AG04450 (cell line): ENCODE measurements at regions not wholly inside any gene's neighbourhood (a gene's known extent, or its start where the extent isn't known, plus 50 kb on each side); places are given as distances from the start of the nearest gene placed in this dataset.

Source experiments
- CTCF ChIA-PET: fragments of 300-600, 350-600 bp; formaldehyde crosslinking; extraction: SDS; loops from one replicate; lab custom pipeline; 2022; ENCODE audit warnings: antibody characterized with exemption, inconsistent platforms; lab: Charles Lee
- POLR2A ChIA-PET: fragments of 350-600 bp; formaldehyde crosslinking; extraction: SDS; loops from one replicate; lab custom pipeline; 2021; ENCODE audit warnings: antibody characterized with exemption, inconsistent platforms; lab: Yijun Ruan, JAX
- DNase-seq: peaks from one replicate; pipeline ENCODE4 v3.0.0-alpha.2; 2011; ENCODE audit warnings: low read depth, low spot score
- H3K27ac ChIP-seq: one replicate; pipeline ENCODE4 v1.5.1; 2012; ENCODE audit warnings: low read depth, low read length, control low read depth
- H3K27me3 ChIP-seq: one replicate; pipeline ENCODE4 v1.6.0; 2012; ENCODE audit warnings: low read length; ENCODE audit not compliant: control insufficient read depth, insufficient read depth
- H3K4me3 ChIP-seq: 2 replicates; pipeline ENCODE4 v1.5.1; 2011; ENCODE audit warnings: mild to moderate bottlenecking, low read depth, low read length, control low read depth
- H3K9me3 ChIP-seq: 2 replicates; pipeline ENCODE4 v1.5.1; 2012; ENCODE audit warnings: low read length; ENCODE audit not compliant: control insufficient read depth, insufficient read depth
- TF ChIP-seq, protein P1 (sequence below): IDR thresholded peaks from 2 replicates; pipeline ENCODE4 v1.5.1; 2011; ENCODE audit warnings: low read depth, low read length, control low read depth, inconsistent platforms

DNA sequence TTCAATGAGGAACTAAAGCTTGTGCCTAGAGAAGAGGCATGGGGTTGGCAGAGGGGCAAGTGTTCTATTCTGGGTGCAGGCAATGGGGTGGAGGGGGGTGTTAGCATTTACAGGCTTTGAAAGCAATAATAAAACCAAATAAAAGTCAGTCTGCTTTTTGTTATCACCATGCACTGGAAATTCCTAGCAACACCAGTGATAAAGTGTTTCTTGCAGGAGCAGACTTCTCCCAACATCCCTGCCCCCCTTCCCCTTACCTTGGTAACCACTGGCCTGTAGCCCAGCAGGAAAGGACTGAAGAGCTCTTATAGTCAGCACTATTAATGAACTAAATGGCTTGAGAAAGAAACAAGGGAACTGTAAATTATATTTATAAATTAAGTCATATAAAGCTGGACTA lies 65.2 kb upstream of the SESN3 start:
- no peak overlapping the region for H3K4me3 ChIP-seq
- no peak overlapping the region for H3K27ac ChIP-seq
- no peaks in the 10 kb centered on the region for H3K9me3 ChIP-seq
- TF ChIP-seq, protein P1, sequence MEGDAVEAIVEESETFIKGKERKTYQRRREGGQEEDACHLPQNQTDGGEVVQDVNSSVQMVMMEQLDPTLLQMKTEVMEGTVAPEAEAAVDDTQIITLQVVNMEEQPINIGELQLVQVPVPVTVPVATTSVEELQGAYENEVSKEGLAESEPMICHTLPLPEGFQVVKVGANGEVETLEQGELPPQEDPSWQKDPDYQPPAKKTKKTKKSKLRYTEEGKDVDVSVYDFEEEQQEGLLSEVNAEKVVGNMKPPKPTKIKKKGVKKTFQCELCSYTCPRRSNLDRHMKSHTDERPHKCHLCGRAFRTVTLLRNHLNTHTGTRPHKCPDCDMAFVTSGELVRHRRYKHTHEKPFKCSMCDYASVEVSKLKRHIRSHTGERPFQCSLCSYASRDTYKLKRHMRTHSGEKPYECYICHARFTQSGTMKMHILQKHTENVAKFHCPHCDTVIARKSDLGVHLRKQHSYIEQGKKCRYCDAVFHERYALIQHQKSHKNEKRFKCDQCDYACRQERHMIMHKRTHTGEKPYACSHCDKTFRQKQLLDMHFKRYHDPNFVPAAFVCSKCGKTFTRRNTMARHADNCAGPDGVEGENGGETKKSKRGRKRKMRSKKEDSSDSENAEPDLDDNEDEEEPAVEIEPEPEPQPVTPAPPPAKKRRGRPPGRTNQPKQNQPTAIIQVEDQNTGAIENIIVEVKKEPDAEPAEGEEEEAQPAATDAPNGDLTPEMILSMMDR = no peak
- no peaks in the 10 kb centered on the region for H3K27me3 ChIP-seq
- ChIA-PET POLR2A (no interaction called here), CTCF (interaction anchor here (1.4 kb wide), 1 partner anchor 409 kb away, joined by 3 read pairs; no protein-coding TSS in a partner anchor)
- DNase-seq = no peak

DNA sequence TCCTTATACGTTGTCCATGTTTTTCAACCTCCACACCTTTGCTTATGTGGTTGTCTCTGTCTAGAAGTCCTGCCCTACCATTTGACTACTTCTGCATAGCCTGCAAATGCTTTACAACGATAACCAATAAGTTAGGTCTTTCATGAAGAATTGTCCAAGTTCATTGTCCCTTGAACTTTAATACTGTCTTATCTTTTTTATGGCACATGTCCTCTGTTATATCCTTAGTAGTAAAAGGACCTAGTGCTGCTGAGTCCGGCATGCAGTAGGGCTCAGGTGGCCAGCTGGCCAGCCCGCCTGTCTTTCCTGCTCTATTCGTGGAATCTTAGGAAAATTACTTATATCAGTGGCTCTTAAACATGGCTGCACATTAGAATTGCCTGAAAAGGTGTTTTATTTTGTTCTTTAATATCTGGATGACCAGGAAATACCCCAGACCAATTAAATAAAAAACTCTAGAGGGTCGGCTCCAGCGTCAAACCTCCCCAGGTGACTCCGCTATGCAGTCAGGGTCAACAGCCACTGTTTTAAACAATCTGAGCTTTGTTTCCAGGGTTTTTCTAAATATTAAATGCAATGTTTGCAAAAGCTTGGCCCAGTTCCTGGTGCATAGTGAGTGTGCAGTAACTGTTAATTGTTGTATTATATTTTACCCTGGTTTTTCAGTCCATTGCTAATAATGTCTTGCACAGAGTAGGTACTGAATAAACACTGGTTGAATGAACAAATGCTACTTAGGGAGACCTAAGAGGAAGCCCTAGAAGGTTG lies 64.6 kb upstream of the SESN3 start:
- Histone ChIP-seq H3K4me3 (no peak overlapping the region), H3K9me3 (no peaks in the 10 kb centered on the region), H3K27ac (no peak overlapping the region), H3K27me3 (no peaks in the 10 kb centered on the region)
- no peak for DNase-seq
- POLR2A ChIA-PET = no interaction called here
- CTCF ChIA-PET = interaction anchor here (1.4 kb wide), 1 partner anchor 410 kb away, joined by 3 read pairs; no protein-coding TSS in a partner anchor
- TF ChIP-seq, protein P1 = no peak

DNA sequence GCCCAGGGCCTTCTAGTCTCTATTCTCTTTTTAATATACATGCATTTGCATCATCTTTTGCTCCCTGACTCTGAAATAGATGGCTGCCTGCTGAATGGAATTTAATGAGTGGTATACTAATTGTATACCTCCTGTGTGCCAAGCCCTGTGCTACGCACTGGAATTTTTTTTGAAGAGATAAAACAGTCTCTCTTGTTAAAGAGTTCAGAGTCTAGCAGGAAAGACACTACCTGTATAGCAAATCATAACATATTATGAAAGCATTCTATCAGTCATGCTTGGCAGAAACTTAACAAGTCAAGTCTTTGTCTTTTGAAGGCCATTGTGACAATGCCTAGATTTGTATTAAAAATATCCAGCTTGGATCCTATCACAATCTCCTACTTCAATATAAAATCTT lies 63.7 kb upstream of the SESN3 start:
- H3K27ac ChIP-seq = no peak overlapping the region
- DNase-seq = no peak
- CTCF ChIA-PET = interaction anchor here (1.4 kb wide), 1 partner anchor 411 kb away, joined by 3 read pairs; no protein-coding TSS in a partner anchor
- no peaks in the 10 kb centered on the region for H3K9me3 ChIP-seq
- TF ChIP-seq, protein P1 = no peak
- no peaks in the 10 kb centered on the region for H3K27me3 ChIP-seq
- POLR2A ChIA-PET = no interaction called here
- H3K4me3 ChIP-seq = no peak overlapping the region

DNA sequence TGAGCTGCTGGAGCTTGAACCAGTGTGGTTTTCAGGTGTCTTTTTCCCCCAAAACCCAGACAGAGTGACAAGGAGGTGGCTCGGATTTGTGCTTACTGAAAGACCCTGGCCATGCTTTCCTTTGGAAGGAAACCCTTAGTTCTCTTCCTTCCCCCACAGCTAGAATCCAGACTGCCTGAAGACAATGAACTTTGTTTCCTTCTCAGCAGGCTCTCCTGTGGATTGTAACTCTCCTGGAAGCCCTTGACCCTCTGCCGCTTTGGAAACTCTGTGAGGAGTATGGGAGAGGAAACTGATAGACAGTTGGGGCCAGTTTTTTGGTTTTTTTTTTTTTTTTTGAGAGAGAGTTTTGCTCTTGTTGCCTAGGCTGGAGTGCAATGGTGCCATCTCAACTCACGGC lies 62.1 kb upstream of the SESN3 start:
- DNase-seq = no peak
- CTCF ChIA-PET = no interaction called here
- no peaks in the 10 kb centered on the region for H3K9me3 ChIP-seq
- TF ChIP-seq, protein P1 = no peak
- POLR2A ChIA-PET = no interaction called here
- H3K27ac ChIP-seq = no peak overlapping the region
- no peak overlapping the region for H3K4me3 ChIP-seq
- H3K27me3 ChIP-seq = no peaks in the 10 kb centered on the region

DNA sequence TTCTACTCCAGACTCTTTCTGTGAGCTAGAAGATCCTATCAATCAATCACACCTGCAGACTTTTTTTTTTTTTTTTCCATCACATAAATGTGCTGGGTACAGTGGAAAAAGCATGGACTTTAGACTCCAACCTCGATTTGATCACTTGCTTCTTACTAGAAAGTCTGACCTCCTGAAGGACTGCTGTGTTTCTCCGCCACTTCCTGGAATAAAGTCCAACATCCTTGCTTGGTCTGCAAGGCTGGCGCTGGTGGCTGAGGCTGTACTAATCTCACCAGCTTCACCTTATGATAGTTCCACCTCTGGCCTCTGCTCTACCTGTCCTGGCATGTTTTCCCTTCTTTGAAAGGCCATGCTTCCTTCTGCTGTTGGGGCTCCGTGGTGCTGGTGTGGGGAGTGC lies 60.9 kb upstream of the SESN3 start:
- H3K4me3 ChIP-seq = no peak overlapping the region
- POLR2A ChIA-PET = no interaction called here
- H3K9me3 ChIP-seq = no peaks in the 10 kb centered on the region
- no peak overlapping the region for H3K27ac ChIP-seq
- DNase-seq = no peak
- no peaks in the 10 kb centered on the region for H3K27me3 ChIP-seq
- TF ChIP-seq, protein P1 = no peak
- CTCF ChIA-PET = no interaction called here
